ENCODE measurements at regions not wholly inside any gene's neighbourhood (a gene's known extent, or its start where the extent isn't known, plus 50 kb on each side); places are given as distances from the start of the nearest gene placed in this dataset.

DNA sequence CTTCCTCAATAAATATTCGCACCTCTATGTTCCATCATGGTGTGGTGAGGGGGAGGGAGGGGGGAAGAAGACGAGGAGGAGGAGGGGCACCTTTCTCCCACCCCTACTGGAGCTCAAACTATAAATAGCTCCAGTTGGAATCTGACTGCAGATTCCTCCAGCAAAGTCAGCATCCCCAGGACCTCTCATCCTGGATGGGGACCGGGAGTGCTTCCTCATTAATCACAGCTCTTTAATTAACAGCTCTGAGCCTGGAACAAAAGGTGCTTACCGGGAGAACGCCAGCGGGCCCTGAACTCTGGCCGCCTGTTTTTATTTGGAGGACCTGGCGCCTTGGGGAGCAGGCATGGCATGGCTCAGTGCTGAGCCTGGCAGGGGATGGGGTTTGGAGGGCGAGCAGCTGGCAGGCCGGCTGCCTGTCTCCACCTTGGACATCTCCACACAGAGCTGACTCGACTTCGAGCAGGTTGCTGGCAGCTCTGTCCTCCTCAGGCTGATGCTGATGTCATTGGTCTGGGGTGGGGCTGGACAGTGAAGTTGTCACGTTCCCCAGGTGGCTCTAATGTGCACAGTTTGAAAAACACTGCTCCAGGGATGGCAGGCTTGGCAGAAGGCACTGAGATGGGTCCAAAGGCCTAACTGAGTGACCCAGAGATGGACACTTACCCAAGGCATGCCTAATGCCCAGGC, 180.4 kb downstream of the DHX35 start:
- TF ChIP-seq, protein P1, sequence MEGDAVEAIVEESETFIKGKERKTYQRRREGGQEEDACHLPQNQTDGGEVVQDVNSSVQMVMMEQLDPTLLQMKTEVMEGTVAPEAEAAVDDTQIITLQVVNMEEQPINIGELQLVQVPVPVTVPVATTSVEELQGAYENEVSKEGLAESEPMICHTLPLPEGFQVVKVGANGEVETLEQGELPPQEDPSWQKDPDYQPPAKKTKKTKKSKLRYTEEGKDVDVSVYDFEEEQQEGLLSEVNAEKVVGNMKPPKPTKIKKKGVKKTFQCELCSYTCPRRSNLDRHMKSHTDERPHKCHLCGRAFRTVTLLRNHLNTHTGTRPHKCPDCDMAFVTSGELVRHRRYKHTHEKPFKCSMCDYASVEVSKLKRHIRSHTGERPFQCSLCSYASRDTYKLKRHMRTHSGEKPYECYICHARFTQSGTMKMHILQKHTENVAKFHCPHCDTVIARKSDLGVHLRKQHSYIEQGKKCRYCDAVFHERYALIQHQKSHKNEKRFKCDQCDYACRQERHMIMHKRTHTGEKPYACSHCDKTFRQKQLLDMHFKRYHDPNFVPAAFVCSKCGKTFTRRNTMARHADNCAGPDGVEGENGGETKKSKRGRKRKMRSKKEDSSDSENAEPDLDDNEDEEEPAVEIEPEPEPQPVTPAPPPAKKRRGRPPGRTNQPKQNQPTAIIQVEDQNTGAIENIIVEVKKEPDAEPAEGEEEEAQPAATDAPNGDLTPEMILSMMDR (IDR thresholded peaks at IDR 0.05; ENCODE audit: unreplicated experiment): no peak
- H3K27me3 Mint-ChIP-seq (ENCODE audit: low read depth): peaks cover 60% of the 10 kb centered on the region
- no peak for DNase-seq (ENCODE audit: low spot score in 2 of 2, unreplicated experiment in 2 of 2)
- no peak overlapping the region for H3K27ac Mint-ChIP-seq
- H3K4me3 Mint-ChIP-seq: no peak overlapping the region
- H3K9me3 Mint-ChIP-seq: no peaks in the 10 kb centered on the region
- H3K4me1 Mint-ChIP-seq: no peaks in the 10 kb centered on the region
- H3K36me3 Mint-ChIP-seq: no peaks in the 10 kb centered on the region

DNA sequence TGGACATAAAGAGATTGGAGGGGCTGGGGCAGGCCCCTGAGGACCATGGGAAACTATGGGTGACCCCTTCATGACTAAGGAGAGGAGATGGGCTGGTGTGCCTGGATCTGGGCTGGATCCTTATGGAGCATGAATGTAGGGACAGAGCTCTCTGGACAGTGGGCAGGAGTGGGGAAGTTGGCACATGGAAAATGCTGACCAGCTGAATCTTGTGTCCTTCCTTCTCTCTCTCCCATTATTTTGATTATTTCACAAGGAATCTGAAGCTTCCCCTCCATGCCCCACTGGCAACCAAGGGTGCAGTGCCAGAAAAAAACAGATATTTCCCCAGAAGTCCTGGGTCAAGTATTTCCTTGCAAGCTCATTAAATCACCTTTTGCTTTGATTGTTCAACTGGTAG, 175.2 kb downstream of the DHX35 start:
- TF ChIP-seq, protein P1 (IDR thresholded peaks at IDR 0.05; ENCODE audit: unreplicated experiment): no peak
- no peak for DNase-seq (ENCODE audit: low spot score in 2 of 2, unreplicated experiment in 2 of 2)
- Mint-ChIP-seq H3K4me1 (no peaks in the 10 kb centered on the region), H3K27me3 (ENCODE audit: low read depth) (peaks cover 64% of the 10 kb centered on the region), H3K4me3 (no peak overlapping the region), H3K9me3 (no peaks in the 10 kb centered on the region), H3K36me3 (no peaks in the 10 kb centered on the region), H3K27ac (no peak overlapping the region)

DNA sequence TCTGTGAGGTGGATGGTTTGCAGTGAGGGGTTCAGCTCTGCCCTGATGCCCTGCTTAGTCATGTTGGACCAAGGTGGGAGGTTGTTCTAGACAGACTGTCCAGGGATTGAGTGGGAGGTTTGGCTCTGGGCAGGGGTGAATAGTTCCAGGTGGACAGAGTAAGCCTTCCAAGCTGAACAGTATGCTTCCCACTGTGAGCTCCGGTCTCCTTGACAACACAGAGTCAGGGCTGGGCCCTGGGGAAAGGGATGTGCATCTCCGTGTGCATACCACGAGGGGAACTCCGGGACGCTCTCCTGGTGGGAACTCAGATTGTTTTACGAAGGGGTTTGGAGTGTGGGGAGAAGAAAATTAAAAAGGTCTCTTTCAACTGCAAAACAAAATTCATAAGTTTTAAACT, 174.7 kb downstream of the DHX35 start:
- H3K36me3 Mint-ChIP-seq: no peaks in the 10 kb centered on the region
- no peaks in the 10 kb centered on the region for H3K4me1 Mint-ChIP-seq
- DNase-seq (ENCODE audit: low spot score in 2 of 2, unreplicated experiment in 2 of 2): no peak
- no peaks in the 10 kb centered on the region for H3K9me3 Mint-ChIP-seq
- peaks cover 60% of the 10 kb centered on the region for H3K27me3 Mint-ChIP-seq (ENCODE audit: low read depth)
- TF ChIP-seq, protein P1 (IDR thresholded peaks at IDR 0.05; ENCODE audit: unreplicated experiment): no peak
- H3K27ac Mint-ChIP-seq: no peak overlapping the region
- H3K4me3 Mint-ChIP-seq: no peak overlapping the region

DNA sequence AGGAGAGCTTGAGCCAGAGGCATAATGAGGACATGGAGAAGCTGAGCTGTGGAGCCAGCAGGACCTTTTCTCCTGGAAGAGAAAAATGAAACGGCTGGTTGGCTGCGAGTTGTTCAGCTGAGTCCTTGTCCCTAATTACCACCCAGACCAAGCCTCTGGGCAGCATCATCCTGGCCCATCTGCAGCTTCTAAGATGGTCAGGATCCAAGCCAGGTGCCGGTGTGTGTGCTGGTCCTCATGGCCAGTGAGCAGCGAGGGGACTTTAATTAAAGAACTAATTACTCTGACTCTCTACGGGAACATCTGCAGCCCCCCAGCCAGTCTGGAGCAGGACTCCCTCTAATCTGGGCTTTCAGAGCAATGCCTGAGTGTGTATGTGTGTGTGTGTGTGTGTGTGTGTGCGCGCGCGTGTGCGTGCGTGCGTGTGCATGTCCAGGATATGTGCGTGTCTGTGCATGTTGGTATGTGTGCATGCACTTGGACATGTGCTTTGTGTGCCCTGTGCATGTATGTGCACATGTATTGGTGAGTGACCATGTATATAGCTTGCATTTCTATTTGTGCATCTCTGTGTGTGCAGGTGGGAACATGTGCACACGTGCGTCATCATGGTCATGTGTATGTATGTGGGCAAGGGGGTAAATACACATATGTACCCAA, 173.9 kb downstream of the DHX35 start:
- Mint-ChIP-seq H3K27me3 (ENCODE audit: low read depth) (peaks cover 60% of the 10 kb centered on the region), H3K27ac (no peak overlapping the region), H3K36me3 (no peaks in the 10 kb centered on the region), H3K4me1 (no peaks in the 10 kb centered on the region), H3K9me3 (no peaks in the 10 kb centered on the region), H3K4me3 (no peak overlapping the region)
- TF ChIP-seq, protein P1 (IDR thresholded peaks at IDR 0.05; ENCODE audit: unreplicated experiment): no peak
- DNase-seq (ENCODE audit: low spot score in 2 of 2, unreplicated experiment in 2 of 2): no peak

DNA sequence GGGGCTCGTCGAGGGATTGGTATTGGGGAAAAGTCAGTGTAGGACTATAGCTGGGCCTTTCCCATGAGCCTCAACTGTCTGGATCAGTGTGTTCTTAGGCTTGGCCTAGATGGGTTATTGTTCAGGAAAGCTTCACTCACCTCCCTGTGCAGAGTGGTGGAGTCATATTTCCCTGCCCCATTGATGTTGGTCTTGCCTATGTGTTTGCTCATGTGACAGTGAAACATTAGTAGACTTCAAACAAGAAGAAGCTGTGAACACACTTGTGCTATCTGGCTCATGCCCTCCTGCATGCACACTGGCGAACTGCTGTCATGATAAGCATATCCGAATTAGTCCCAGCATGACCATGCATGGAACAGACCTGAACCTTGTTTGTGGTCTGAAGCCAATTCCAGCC, 171.1 kb downstream of the DHX35 start:
- Mint-ChIP-seq H3K4me3 (no peak overlapping the region), H3K27ac (no peak overlapping the region), H3K36me3 (no peaks in the 10 kb centered on the region), H3K4me1 (no peaks in the 10 kb centered on the region), H3K9me3 (no peaks in the 10 kb centered on the region), H3K27me3 (ENCODE audit: low read depth) (peaks cover 33% of the 10 kb centered on the region)
- DNase-seq (ENCODE audit: low spot score in 2 of 2, unreplicated experiment in 2 of 2): no peak
- TF ChIP-seq, protein P1 (IDR thresholded peaks at IDR 0.05; ENCODE audit: unreplicated experiment): no peak

Data from mesothelial cell of epicardium (in vitro differentiated cells).